ENCODE measurements at regions not wholly inside any gene's neighbourhood (a gene's known extent, or its start where the extent isn't known, plus 50 kb on each side); places are given as distances from the start of the nearest gene placed in this dataset.

- no peak for TF ChIP-seq CTCF (conservative IDR thresholded peaks at IDR 0.05; ENCODE audit: low read depth, low read length)
- no peak for TF ChIP-seq EZH2 (IDR thresholded peaks at IDR 0.05; ENCODE audit: borderline replicate concordance, low read depth, low read length, poor library complexity, severe bottlenecking)
Observed at GRCh38 chr18:61216051-61216450, 117.2 kb upstream of the CDH20 start.

Measured in A673 (cell line).